Inflammatory macrophage treated with lipopolysaccharide for 4 hours (primary cell): ENCODE measurements at regions not wholly inside any gene's neighbourhood (a gene's known extent, or its start where the extent isn't known, plus 50 kb on each side); places are given as distances from the start of the nearest gene placed in this dataset.
"Not testable (repeated sequence)": the region's sequence is repeated elsewhere in the genome, so short reads cannot be mapped to it uniquely, and the experiment has no call there.

Experiments
- DNase-seq: peaks from one replicate; pipeline ENCODE4 v3.0.0-alpha.2; 2020

DNA sequence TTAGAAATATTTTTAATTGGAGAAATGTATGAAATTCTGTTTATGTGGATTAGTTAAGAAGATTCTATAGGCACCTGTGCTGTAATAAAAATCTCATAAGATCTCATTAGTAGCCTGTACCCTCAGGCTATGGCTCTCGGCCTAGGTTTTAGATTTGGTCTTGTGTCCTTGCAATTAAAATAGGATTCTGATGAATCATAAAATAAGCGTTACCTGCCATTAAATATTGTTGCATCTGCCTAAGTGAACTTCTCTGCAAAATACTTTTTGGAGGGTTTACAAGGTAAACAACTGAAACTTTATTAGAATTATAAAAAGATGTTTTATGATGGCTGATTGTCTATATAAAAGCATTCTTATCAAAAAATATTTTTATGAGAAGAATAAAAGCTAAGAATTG is 804.1 kb upstream of the ANO3 start:
- DNase-seq: no peak

DNA sequence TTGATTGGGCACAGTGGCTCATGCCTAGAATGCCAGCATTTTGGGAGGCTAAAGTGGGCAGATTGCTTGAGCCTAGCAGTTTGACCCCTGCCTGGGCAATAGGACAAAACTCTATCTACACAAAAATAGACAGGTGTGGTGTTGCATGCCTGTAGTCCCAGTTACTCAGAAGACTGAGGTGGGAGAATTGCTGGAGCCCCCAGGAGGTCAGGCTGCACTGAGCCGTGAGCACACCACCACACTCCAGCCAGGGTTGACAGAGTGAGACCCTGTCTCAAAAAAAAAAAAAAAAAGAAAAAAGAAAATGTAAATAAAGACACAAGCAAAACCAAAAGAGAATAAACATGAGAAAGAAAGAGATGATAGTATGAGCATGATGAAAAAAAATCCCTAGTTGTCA is 802.4 kb upstream of the ANO3 start:
- DNase-seq: no peak

DNA sequence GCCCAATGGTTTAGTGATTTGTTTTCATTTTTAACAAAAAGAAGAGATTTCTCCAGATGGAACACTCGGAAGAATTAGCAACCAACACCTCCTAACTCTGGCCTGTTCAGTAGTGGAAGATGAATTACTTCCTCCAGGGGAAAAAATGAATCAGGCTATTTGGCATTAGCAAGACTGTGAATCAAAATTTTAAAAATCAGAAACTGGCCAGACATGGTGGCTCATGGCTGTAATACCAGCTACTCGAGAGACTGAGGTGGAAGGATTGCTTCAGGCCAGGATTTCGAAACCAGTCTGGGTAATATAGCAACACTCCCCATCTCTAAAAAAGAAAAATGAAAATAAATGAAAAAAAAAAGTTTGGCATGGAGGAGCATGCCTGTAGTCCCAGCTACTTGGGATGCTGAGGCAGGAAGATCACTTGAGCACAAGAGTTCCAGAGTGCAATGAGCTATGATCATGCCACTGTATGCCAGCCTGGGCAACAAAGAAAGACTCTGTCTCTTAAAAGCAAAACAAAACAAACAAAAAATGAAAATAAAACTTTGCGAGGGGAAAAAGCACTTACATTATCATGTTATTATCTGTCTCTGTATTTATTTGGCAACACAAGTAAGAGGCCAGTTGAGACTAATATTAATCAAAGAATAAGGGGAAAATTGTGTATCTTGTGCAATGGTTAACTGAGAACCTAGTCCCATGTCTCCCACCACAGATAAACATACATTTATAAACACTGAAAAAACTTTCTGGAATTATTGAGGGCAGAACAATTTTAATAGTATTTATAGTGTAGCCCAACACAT is 796.3 kb upstream of the ANO3 start:
- DNase-seq: no peak

GRCh38 chr11:25536289-25536688 is 795.6 kb upstream of the ANO3 start:
- no peak for DNase-seq

DNA sequence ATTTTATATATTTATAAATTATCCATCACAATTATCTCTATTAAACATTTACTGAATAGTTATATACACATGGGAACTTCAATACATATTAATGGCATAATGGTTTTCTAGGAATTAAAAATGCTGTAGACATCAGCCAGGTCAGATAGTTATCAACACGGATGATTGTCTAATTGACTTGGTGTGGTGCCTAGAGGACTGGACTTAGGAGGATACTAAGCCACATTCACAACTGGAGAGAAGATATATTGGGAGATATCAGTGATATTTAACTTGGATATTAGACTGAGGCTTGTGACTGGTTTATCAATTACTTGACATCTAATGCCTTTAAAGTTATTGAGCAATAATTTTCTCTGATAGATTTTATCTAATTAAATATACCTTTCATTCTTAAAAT is 794.5 kb upstream of the ANO3 start:
- no peak for DNase-seq

GRCh38 chr11:25547292-25547691 is 784.6 kb upstream of the ANO3 start:
- DNase-seq: no peak

DNA sequence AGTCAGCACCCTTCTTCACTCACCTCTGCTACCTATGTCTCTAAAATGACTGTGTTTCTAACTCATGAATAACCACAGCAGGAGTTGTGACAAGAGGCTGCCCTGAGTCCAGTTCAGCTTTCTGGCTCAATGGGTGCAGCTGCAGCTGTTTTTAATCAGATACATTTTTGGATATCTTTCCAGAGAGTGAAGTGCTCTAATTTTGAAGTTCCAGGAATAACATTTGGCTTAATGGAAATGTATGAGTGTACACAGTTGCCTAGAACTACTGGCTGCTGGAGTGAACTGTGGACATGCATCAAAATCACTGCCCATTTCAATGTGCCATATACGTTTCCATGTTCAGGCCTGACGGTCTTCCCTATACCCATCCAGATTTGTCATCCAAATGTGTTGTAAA is 769.5 kb upstream of the ANO3 start:
- DNase-seq: no peak

GRCh38 chr11:25565846-25566245 is 766.1 kb upstream of the ANO3 start:
- DNase-seq: no peak

- no peak for DNase-seq
Measured at GRCh38 chr11:25566298-25567200, 765.4 kb upstream of the ANO3 start.

- no peak for DNase-seq
Measured at GRCh38 chr11:25576320-25576719, 755.6 kb upstream of the ANO3 start.

- not testable (repeated sequence) for DNase-seq
Measured at GRCh38 chr11:25579554-25579953, 752.4 kb upstream of the ANO3 start.

DNA sequence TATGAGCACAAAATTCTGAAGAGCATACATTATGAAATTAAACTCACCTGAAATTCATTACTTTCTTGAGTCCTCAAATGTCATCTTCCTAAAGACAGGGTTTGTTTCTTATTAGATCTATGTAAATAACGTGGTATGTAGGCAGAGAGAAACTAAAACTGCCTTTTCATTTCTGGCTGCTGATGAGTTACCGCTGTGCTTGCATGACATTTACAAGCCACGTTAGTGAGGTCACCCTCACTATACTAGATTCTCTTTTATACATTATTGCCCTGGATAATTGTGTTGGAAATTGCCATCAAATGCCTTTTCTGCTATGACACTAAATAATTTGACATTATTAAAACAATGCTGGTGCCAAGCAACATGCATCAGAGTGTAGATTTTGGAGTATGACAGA is 748.3 kb upstream of the ANO3 start:
- no peak for DNase-seq

- DNase-seq: no peak
Measured at GRCh38 chr11:25587496-25587895, 744.4 kb upstream of the ANO3 start.

DNA sequence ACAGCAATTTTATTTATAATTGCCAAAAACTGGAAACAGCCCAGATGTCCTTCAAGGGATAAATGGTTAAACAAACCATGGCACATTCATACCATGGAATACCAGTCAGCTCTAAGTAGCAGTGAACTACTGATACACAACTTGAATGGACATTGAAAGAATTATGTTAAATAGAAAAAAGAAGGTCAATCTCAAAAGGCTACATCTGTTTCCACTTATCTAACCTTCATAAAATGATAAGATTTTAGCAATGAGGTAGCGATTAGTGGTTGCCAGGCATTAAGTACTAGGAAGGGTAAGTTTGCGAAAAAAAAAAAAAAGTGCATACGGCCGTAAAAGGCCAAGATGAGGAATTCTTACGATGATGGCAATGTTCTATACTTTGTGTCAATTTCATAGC is 738.7 kb upstream of the ANO3 start:
- DNase-seq: no peak

- DNase-seq: no peak
Measured at GRCh38 chr11:25596701-25597100, 735.2 kb upstream of the ANO3 start.

DNA sequence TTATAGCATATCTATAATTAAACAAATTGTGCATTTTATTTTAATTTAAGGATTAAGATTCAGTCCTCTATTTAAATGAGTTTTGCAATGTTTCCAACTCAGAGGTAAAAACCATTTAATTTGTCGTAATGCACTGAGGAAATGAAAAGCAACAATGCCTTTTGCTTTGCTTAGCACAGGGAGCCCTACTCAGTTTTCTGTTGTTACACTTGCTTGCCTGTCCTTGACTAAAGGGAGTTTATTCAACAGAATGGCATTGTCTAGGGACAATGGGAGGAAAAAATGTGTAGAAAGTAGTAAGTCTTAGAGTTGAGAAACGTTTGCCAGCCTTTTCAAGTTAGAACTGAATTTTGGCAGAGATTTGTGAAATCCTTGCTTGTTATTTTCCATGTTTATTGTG is 734.2 kb upstream of the ANO3 start:
- DNase-seq: no peak

DNA sequence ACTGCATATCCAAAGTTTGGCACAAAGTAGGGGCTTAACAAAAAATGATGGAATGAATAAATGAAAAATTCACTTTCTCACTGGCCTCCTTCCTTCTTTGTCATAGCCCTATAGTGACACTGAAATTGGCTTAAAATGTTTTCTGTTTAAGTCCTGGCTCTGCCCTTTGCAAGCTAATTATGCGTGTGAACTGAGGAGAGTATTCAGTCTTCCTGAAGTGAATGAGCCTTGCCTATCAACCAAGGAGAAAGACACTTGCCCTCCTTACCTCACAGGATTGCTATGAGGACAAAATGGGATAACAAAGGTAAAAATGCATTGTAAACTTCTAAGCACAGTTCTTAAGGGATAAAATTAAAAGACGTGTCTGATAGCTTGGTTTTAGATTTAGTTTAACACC is 729.8 kb upstream of the ANO3 start:
- DNase-seq: no peak

DNA sequence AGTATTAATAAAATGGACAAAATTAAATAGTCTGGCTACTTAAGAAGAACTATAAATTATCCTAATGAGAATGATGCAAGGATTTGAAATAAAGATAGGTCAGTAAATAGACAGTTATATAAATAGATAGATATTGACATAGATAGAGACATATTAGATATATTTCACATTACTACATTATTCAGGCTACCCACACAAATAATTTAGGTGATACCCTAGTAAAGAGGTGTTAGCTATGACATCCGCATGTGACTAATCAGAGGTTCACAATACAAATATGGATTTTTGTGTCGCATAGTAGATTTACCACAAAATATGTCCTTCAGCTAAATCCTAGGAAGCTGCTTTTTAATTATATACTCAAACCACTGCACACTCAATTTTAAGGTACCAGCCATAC is 729.0 kb upstream of the ANO3 start:
- DNase-seq: no peak

DNA sequence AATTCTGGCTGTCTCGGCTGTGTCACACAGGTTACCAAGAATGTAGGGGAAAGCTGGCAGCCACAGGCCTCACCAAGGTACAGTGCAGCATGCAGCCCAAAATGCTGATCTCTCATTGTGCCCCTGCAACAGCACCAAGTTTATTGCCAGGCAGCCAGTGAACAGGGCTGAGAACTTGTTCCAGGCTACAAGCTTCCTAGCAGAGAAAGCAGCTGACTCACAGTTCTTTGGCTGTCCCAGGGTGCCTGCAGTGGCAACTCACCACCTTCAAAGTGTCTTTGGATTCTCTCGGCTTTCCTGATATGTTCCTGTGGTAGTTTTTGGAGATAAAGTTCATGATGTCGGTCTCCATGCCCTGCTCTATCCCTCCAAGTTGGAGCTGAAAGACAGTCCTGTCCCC is 719.1 kb upstream of the ANO3 start:
- no peak for DNase-seq

DNA sequence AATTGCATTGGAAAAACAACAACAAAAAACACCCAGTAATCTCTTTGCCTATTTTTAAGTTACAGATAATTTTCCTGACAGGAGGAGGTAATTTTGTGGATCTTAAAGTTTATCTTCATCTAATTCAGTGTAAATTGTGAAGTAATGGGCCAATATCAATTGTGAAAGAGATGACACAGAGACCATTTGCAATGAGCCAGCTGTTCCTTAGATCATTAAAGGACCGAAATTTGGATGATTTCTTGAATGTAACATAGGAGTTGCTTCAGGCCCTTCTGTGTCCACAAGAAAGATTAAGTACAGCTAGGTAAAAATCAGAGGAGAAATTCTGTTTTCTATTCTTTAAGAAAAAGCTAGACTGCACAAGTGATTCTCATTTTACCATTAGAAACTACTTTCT is 718.5 kb upstream of the ANO3 start:
- no peak for DNase-seq

- no peak for DNase-seq
Measured at GRCh38 chr11:25613865-25614264, 718.1 kb upstream of the ANO3 start.

DNA sequence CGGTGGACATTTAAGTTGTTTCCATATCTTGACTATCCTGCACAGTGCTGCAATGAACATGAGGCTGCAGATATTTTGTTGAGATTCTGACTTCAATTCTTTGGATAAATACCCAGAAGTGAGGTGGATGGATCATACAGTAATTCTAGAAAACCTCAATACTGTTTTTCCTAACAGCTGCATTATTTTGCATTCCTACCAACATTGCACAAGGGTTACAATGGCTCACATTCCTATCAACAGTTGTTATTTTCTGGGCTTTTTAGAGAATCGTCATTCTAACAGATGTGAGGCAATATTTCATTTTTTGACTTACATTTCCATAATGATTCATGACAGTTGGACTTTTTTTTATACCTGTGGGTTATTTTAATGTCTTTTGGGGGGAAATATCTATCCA is 716.9 kb upstream of the ANO3 start:
- DNase-seq: no peak

DNA sequence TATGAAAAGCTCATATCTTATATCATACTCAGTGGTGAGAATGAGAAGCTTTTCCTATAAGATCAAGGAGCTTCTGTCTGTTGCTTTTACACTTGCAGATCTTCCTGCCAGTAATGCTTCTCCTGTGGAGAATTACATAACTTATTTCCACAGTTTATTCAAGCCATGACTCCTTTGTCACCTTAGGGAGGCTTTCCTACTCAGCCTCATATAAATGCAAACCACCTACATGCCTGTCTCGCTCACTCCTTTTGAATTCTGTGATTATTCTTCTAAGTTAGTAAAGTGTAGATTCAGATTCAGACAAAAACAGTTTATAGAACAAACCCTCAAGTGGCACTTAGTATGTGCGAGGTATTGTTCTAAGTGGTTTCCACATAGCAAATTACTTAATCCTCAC is 716.1 kb upstream of the ANO3 start:
- no peak for DNase-seq

GRCh38 chr11:25625094-25625493 is 706.8 kb upstream of the ANO3 start:
- no peak for DNase-seq
